Breast epithelium (tissue), 3 donors: ENCODE measurements at regions not wholly inside any gene's neighbourhood (a gene's known extent, or its start where the extent isn't known, plus 50 kb on each side); places are given as distances from the start of the nearest gene placed in this dataset.

Source experiments
- CTCF ChIP-seq, 3 donors: fragments of 450-650 bp; IDR thresholded peaks; one replicate each; pipeline ENCODE4 v1.5.1; 2016 to 2017; ENCODE audit warnings: antibody characterized with exemption in 3 of 3, mild to moderate bottlenecking in 3 of 3, moderate library complexity in 3 of 3
- POLR2A ChIP-seq: fragments of 450-650 bp; IDR thresholded peaks from one replicate; pipeline ENCODE4 v1.6.1; 2016; ENCODE audit warnings: antibody characterized with exemption, mild to moderate bottlenecking, moderate library complexity

- TF ChIP-seq POLR2A (no peak), CTCF (IDR thresholded peaks at IDR 0.05) (no peak)
Measured at GRCh38 chr12:20183563-20183962, 184.8 kb upstream of the PDE3A start.
